ENCODE measurements at regions not wholly inside any gene's neighbourhood (a gene's known extent, or its start where the extent isn't known, plus 50 kb on each side); places are given as distances from the start of the nearest gene placed in this dataset.

DNA sequence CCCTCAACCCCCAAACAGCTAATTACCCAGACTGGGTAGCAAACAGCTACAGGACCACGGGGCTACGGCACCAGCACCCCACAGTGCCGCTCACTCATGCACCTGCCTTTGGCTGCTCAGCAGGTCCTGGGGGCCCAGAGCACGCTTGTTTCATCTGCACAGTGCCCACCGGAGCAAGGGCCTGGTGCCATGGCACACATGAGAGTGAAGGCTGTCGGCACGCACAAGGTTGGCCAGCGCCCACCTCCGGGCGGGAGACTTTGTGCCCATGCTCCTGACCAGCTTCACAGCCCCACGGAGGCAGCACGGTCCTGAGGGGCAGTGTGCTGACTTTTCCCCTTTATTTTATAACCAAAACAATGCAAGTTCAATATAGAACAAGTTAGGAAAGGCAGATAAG is 135.9 kb upstream of the NSMCE3 start:
- TF ChIP-seq, protein P1, sequence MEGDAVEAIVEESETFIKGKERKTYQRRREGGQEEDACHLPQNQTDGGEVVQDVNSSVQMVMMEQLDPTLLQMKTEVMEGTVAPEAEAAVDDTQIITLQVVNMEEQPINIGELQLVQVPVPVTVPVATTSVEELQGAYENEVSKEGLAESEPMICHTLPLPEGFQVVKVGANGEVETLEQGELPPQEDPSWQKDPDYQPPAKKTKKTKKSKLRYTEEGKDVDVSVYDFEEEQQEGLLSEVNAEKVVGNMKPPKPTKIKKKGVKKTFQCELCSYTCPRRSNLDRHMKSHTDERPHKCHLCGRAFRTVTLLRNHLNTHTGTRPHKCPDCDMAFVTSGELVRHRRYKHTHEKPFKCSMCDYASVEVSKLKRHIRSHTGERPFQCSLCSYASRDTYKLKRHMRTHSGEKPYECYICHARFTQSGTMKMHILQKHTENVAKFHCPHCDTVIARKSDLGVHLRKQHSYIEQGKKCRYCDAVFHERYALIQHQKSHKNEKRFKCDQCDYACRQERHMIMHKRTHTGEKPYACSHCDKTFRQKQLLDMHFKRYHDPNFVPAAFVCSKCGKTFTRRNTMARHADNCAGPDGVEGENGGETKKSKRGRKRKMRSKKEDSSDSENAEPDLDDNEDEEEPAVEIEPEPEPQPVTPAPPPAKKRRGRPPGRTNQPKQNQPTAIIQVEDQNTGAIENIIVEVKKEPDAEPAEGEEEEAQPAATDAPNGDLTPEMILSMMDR (IDR thresholded peaks at IDR 0.05; ENCODE audit: low read depth, low read length, missing input control): no peak
- TF ChIP-seq HNF4A (conservative IDR thresholded peaks at IDR 0.05) (no peak), ZBTB33 (IDR thresholded peaks at IDR 0.05) (no peak), SP1 (IDR thresholded peaks at IDR 0.05) (no peak), JUND (IDR thresholded peaks at IDR 0.05) (no peak), RAD21 (IDR thresholded peaks at IDR 0.05) (no peak), GABPA (IDR thresholded peaks at IDR 0.05 in 1 of 2, conservative IDR thresholded peaks at IDR 0.05 in 1 of 2) (no peak), FOXA2 (IDR thresholded peaks at IDR 0.05) (no peak), FOXA1 (IDR thresholded peaks at IDR 0.05) (no peak), YY1 (IDR thresholded peaks at IDR 0.05) (no peak), TAF1 (conservative IDR thresholded peaks at IDR 0.05) (no peak)

Measured in liver (tissue), 3 donors.